Sigmoid colon (tissue), 4 donors: ENCODE measurements at regions not wholly inside any gene's neighbourhood (a gene's known extent, or its start where the extent isn't known, plus 50 kb on each side); places are given as distances from the start of the nearest gene placed in this dataset.

Experiments
- EP300 ChIP-seq, 4 donors: sonication (generic); formaldehyde crosslinking; IDR thresholded peaks; one replicate each; pipeline ENCODE4 v1.6.1; 2017; ENCODE audit warnings: antibody characterized with exemption in 4 of 4
- POLR2A ChIP-seq, 2 donors: fragments of 450-650 bp; IDR thresholded peaks; one replicate each; pipeline ENCODE4 v1.6.1; 2016; ENCODE audit warnings: antibody characterized with exemption in 2 of 2, mild to moderate bottlenecking in 2 of 2, moderate library complexity in 2 of 2
- POLR2AphosphoS5 ChIP-seq, 4 donors: sonication (generic); formaldehyde crosslinking; IDR thresholded peaks; one replicate each; pipeline ENCODE4 v1.6.1; 2017; ENCODE audit warnings: antibody characterized with exemption in 4 of 4
- TF ChIP-seq, protein P1 (sequence below), 4 experiments: fragments of 450-650 bp in 3 of 4; fragments of 200-600 bp in 1 of 4; IDR thresholded peaks; one replicate each; pipeline ENCODE4 v1.5.1; 2016 to 2019; ENCODE audit warnings: antibody characterized with exemption in 4 of 4, mild to moderate bottlenecking in 3 of 4, moderate library complexity in 2 of 4

DNA sequence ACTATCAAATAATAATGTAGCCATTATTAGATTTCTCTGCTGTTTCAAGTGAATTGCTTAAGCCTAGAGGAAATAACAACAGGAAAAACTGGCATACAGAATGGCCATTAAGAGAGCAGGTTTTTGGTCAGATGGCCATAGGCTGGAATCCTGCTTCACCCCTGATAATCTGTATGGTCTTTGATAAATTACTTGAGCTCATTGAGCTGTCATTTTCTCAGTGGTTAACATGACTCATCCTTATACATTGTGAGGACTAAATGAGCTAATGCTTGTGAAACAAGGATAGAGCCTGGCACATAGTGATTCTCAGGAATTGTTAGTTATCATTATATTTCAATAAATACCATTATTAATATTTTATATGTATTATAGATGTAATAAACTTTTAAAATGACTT is 516.5 kb downstream of the KIF4B start:
- TF ChIP-seq POLR2A (IDR thresholded peaks at IDR 0.05) (no peak), EP300 (IDR thresholded peaks at IDR 0.05) (no peak), POLR2AphosphoS5 (IDR thresholded peaks at IDR 0.05) (no peak)
- TF ChIP-seq, protein P1, sequence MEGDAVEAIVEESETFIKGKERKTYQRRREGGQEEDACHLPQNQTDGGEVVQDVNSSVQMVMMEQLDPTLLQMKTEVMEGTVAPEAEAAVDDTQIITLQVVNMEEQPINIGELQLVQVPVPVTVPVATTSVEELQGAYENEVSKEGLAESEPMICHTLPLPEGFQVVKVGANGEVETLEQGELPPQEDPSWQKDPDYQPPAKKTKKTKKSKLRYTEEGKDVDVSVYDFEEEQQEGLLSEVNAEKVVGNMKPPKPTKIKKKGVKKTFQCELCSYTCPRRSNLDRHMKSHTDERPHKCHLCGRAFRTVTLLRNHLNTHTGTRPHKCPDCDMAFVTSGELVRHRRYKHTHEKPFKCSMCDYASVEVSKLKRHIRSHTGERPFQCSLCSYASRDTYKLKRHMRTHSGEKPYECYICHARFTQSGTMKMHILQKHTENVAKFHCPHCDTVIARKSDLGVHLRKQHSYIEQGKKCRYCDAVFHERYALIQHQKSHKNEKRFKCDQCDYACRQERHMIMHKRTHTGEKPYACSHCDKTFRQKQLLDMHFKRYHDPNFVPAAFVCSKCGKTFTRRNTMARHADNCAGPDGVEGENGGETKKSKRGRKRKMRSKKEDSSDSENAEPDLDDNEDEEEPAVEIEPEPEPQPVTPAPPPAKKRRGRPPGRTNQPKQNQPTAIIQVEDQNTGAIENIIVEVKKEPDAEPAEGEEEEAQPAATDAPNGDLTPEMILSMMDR (IDR thresholded peaks at IDR 0.05), result no peak
